HG02642 (cell line): ENCODE measurements at regions not wholly inside any gene's neighbourhood (a gene's known extent, or its start where the extent isn't known, plus 50 kb on each side); places are given as distances from the start of the nearest gene placed in this dataset.
A peak's percentile ranks its signal among the peaks of the same experiment; 100 is the strongest.

ENCODE experiments used
- ATAC-seq: cut with Tn5 transposase; IDR thresholded peaks from one replicate; pipeline ENCODE4 v1.9.1; 2021; ENCODE audit warnings: mild to moderate bottlenecking; ENCODE audit not compliant: unreplicated experiment, poor library complexity

DNA sequence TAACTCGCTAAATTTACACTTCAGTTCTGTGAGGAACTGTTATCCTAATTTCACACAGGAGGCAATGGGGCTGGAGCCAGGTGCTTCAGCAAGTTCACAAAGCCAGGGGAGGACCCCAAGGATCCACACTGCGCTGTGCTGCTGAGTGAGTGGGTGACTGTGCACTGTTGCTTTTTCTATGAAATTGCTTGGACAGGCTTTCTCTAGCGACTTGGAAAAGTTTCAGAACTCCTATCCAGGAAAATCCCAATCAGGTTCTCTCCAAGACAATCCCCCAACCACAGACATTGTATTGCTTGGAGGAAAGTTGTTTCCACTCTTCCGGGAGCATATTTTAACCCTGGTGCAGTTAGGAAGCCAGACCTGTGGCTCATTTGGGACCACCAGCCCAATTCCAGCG lies 175.9 kb upstream of the CST7 start:
- no peak for ATAC-seq

DNA sequence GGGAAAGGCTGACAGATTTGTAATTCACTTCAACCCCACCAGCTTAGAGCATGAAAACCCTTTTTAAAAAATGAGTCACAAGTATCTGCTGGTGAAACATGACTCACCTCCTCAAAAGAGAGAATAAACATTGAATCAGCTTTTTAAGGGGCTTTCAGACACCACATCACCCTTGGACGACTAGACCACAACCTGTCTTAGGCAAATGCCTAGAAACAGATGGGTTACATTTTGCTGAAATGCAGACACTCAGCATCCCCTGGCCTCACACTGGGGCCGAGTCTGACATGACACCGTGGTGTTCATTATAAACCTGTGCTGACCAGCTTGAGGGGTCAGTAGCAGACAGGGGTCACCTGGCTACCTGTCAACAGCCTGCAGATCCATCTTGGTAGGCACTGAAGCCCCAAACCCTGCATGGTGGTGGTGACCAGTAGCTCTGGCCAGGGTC lies 175.3 kb upstream of the CST7 start:
- peak; percentile 73 for ATAC-seq

DNA sequence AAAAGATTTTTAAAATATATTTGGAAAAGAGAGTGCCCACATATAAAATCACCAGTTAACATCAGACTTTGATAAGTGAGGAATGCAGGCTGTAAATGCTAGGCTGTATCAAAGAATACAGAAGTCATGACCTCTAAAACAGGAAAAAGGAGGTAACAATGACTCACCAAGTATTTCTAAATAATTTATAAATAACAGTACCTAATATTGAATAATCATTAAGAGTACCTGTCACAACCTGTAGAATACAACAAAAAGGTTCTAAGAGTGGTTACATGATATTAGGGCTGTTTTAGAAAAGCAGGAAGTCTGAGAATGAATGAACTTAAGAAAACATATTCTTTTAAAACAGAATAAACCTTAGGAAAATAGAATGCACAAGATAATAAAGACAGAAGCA lies 173.1 kb upstream of the CST7 start:
- ATAC-seq = no peak

DNA sequence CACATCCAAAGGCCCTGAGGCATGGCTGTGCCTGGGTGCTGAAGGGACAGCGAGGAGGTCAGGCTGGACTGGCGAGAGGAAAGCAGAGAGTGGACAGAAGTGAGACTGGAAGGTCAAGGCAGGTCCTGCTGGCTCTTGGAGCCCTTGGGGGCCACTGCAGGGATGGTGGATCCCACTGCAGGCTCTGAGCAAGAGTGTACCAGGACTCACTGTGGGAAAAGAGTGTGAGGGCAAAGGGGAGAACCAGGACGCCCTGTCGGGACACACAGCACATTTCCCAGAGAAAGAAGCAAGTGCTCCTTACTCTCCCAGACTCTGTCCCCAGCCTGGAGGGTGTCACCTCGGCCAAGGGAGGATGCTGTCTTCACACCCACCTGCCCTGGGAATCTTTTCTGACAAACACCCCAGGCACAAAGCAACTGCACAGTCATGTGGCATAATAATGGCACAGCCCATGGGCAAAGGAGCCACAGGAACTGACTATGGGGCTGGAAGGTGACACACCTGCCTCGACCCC lies 172.3 kb upstream of the CST7 start:
- ATAC-seq = no peak

DNA sequence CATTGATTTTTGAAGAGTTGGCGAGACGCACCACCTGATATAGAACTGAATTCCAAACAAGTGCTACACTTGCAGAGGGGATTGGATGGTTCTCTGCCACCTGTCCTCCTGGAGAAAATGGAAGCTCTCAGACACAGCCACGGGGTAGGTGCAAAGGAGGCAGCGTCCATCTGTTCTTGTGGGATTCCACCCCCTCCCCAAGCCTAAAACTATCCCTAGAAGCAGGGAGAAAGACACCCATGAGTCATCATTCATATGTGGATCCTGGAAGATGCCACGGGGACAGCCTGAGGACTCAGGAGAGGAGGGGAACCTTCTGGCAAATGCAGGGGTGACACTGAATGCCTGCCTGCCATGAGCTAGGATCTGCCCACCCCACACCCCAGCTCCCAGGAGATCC lies 171.3 kb upstream of the CST7 start:
- ATAC-seq = no peak

DNA sequence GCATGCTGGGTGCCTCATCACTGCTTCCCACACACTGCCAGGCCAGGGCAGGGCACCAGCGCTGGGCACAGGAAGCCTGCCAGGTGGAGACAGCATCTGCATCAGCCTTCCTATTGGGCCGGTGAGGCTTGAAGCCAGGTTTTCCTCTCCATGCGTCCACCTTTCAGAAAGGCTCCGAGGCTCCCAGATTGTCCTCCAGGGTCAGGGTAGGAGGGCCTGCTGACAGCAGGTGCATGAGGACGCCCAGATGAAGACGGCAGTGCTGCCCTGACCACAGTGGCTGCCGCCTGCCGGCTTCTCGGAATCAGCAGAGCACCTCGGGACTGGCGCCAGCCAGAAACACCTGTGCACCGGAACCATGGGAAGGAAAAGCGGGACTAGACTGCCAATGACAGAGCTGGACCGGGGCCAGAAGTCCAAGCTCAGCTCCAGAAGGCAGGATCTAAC lies 170.5 kb upstream of the CST7 start:
- no peak for ATAC-seq

DNA sequence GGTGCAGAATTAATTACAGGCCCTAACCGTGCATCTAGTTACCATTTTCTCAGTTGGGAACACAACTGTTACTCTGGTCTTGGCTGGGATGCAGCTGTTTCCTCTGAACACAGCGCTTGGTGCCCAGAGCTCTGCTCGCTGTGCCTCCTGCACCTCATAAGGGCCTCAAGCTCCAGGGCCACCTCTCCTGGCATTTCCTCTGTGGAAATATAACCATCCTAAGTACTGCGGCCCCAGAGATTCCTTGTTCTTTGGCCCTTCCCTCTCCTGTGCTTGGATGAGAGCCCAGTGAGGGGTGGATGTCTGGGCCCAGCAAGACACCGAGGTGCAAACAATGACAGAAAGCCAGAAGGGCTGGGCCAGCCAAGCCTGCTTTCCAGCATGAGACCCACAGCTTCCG lies 169.9 kb upstream of the CST7 start:
- no peak for ATAC-seq

DNA sequence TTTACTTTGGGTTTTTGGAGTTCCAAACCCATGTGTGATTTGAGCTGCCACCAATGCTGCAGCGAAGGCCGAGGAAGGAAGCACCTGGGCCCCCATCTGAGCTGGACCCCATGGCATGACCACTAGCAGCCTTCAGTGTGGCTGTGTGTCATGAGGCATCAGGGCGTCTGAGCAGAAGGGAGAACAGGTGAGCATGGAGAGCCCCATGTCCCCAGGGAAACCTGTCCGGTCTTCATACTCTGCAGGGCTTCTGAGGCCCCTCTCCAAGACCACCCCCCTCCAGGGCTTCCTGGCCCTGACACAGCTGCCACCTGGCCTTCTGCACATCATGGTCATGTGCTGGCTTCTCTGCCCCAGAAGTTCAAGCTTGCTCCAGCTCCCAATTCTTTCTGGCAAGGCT lies 169.1 kb upstream of the CST7 start:
- ATAC-seq = no peak

DNA sequence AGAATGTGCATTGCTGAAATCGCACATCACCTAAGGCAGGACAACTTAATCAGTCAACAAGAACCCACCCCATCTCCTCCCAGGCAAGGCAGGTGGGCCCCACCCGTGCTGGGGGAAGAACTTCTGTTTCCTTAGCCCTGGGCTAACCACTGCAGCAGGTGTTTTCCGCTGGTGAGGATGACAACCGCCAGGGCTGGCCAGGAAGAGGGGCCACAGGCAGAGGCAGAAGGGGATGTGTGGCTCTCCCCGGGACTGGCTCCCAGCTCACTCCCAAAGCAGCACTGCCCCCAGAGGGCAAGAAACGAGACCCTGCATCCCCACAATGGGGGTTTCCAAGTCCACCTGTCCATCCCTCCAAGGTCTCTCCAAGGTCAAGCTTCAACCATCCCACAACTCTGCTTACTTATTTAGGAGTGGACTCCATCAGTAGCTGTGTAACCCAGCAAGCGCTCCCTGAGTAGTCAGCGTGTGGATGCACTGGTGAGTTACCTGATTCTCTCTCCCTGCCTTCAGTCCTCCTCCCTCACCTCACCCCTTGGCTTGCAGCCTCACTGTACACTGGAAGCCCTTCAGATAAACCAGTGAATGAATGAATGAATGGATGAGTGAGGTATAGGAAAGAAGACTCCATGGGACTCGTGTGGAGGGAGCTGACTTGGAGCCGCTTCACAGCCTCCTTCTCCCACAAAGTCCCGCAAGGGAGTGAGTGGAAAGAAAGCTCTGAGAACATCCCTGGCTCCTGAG lies 168.2 kb upstream of the CST7 start:
- no peak for ATAC-seq

DNA sequence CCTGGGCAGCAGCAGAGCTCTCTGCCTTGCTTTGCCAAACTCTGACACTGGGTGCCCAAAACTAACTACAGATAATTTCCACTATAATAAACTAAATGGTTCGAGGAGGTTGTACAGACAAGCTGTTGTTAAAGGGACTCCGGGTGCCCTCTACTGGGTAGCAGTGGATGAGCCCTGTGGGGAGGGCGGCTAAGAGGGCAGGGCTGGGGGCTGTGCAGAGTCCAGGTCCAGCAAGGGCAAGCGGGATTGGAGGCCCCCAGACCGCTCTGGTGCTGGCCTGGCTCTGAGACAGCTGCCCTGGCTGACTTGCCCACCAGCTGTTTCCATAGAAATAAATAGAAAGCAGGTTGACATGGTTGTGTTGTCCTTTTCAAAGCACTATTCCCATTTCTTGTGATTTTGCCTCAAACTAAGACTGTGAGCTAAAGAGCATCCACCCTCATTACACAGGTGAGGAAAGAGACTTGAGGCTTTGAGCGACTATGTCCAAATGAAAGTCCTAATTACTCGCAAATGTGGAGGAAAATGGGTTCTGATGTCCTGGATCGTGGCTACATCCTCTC lies 167.6 kb upstream of the CST7 start:
- ATAC-seq = no peak

DNA sequence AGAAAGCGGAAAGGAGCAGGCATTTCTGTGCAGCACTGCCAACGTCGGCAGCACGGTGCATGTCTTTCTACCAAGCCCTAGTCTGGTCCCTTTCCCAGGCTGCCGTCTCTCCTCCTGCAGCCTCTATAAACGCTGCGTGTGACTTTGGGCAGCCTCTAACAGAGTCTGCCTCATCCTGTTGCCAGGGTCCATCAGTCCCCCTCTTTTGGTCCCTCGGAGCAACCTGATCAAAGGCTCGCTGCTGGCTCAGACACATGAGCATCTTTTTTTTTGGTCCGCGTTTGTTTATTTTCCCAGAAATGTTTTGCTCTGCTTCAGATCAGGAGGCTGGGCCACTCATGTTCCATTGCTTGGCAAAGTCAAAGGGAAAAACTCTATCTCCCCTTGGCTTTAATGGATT lies 166.8 kb upstream of the CST7 start:
- no peak for ATAC-seq

DNA sequence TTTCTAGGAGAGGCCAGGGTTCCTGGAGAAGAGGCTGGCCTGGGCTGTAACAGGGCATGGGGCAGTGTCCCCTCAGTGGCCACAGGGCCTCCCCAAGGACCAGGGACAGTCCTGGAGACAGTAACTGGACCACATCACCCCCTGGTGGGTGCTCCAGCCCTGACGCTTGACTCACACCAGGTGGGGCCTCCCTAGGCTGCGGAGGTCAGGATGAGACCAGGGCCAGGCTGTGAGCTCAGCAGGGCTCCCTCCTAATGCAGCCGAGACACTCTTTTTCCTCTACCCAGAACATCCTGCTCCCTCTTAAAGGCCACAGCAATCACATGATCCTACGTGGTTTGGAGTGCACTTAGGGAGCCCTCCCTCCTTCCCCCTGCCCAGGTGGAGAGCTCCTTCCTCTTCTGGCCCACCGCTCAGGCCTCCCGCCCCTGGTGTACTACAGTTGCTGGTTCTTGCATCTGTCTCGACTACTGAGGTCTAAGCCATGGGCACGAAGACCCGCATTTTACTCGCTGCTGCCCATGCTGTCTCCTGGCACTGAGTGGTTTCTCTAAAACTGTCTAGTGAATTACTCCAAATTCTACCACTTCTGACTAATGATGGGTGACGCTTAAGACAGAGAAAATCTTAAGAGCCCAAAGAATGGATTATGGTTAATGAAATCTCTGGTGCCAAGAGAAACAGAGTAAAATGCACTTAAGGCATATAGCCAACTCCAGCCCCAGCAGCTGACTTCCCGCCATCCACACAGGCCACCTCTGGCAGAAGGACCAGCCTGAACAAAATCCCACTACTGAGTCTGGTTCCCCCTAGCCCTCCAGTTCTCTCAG lies 166.1 kb upstream of the CST7 start:
- ATAC-seq = no peak

DNA sequence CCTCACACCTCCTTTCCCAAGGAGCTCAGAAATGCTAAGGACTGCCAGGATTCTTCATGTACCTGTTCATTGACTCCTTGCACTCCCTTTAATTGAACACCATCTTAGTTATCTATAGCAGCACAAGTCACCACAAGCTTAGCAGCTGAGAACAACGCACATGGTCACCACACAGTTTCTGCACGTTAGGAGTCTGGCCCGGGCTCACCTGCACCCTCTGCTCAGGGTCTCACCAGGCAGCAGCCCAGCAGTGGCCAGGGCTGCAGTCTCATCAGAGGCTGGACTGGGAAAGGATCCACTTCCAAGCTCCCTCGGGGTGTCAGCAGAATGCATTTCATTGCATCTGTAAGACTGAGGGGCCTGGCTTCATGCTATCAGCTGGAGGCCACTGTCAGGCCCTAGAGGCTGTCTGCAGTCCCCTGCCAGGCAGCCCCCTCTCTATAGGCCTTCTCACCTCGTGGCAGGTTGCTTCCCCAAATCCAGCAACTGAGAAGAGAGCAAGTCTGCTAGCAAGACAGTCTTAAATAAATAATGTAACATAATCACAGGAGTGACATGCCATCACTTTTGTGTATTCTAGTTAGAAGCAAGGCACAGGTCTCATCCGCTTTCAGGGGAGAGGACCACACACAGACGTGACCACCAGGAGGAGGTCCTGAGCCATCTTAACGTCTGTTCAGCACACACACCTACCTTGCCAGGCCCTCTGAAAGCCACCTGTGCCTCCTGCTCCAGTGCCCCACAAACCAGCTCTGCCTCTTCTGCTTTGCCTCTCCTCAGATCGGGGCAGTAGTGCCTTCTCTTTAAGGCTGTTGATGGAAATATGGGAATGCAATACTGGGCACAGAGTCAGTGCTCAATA lies 165.2 kb upstream of the CST7 start:
- peak; percentile 63 for ATAC-seq

DNA sequence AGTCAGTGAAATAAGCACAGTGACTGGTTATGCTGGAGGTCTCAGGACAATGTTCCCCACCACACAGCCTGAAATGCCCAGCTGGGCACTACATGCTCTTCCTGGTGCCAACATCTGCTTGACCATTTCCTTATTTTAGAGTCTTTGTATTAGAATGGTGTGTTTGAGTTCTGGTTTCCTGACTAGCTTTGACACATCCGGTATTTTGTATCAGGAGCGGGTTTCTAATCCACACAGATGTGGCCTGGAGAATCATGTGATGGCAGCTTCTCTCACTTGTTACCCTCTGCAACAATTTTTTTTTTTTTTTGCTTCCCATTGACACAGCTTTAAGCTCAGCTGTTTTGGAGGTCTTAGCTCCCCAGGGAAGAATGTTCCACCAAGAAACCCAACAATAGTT lies 164.5 kb upstream of the CST7 start:
- peak; percentile 9 for ATAC-seq

DNA sequence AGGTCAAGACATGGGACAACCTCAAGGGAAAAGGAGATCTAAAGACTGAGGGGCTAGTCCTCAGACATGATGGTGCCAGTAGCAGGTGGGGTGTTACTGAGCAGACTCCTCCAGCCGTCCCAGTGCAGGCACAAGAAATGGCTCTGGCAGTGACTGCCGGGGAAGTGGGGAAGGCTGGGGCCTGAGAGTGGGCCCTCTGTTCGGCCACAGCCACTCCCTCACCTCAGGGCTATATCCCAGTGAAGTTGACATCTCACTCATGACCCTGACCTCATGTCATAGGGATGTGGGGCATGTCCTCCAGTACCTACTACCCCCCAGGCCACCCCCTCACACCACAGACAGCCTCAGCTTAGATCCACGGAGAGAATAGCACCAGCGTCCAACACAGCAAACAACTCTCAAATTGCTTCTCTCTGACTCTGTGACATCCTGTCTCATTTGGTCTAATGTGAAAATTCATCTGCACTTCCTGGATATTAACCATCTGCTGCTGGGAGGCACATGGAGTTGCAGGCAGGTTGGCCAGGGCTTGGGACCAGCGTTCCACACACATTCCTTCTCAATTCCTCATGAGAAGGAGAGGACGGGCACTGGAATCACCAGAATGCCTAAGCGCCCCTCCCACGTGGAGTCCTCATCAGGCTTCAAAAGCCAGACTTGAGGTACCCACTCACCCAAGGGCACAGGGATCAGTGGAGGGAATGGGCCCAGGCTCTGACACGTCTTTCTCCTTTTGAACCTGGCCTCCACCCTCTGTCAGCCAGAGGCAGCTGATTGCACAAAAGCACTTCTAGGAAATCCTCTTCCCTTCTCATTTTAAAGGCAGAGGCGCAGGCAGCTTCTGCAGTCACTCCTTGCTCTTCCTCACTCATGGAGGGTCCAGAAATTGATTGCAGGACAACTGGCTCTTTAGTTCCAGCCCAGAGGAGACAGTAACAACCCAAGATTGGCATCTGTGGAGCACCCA lies 163.6 kb upstream of the CST7 start:
- no peak for ATAC-seq

DNA sequence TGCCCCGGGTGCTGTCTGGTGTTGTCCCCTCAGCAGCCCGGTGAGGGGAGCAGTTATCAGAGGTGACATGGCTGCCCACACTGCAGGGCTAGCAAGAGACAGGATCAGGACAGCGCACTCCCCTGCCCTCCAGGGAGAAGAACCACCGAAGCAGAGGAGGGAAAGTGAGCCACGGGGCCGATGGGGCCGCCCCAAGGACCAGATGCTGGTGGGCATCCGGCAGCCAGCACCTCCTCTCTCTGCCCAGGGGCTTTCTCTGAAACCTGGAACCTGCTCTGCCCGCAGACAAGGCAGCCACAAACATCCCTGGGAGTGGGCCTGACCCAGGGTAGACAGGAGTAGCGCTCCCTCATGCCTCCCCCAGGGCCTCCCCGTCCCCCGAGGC lies 163.0 kb upstream of the CST7 start:
- no peak for ATAC-seq

DNA sequence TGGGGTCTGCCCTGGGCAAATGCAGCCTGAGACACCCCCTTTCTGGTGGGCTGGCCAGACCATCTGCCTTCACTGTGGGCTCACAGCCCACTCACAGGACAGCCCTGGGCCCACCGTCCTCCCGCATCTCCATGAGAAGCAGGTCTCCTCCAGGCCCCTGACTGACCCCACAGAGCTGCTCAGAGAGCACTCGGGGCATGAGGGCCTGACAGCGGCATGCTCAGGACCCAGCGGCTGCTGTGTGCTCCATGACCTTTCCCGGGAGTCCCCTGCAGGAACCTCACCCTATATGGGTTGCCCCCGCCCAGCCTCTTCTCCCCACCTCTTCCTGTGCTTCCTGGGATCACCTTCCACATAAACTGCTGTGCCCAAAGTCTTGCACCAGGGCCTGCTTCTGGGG lies 162.4 kb upstream of the CST7 start:
- no peak for ATAC-seq

DNA sequence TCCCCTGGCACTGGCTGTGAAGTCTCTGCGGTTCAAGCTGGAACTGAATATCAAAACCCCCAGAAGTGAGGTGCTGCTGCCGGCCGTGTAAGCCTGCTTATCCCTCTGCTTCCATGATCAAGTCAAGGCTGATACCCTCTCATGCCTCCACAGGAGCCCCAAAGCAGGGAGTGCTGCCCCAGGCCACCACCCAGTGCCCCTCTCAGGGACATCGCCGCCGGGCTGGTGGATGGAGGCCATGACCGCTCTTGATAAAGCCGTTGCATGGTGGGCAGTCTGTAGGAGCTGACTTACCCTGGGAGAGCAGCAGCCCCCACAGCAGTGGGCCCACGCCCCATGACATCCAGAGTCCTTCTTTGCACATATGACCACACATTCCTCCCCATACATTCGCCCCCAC lies 162.0 kb upstream of the CST7 start:
- no peak for ATAC-seq

DNA sequence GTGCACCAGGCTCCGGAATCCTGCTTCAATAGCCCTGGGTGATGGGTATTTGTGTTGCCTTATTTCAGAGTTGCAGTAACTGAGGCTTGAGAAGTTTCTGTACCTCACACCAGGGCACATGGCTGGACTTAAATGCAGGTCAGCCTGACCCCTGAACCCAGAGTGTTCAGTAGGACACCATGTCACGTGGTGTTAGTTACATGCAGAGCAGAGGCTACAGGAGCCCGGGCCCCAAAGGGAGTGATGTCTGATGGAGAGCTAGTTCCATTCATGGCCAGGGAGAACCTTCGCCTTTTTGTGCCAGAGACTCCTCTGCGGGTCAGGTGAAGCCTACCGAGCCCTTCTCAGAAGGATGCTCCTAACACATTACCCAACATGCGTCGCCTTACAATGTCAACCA lies 161.4 kb upstream of the CST7 start:
- no peak for ATAC-seq
